GM19468 (cell line): ENCODE measurements at regions not wholly inside any gene's neighbourhood (a gene's known extent, or its start where the extent isn't known, plus 50 kb on each side); places are given as distances from the start of the nearest gene placed in this dataset.

Experiments used
- ATAC-seq: cut with Tn5 transposase; IDR thresholded peaks from one replicate; pipeline ENCODE4 v1.9.1; 2021; ENCODE audit warnings: mild to moderate bottlenecking, moderate library complexity, moderate number of reproducible peaks; ENCODE audit not compliant: unreplicated experiment; ENCODE audit errors: extremely low read depth

DNA sequence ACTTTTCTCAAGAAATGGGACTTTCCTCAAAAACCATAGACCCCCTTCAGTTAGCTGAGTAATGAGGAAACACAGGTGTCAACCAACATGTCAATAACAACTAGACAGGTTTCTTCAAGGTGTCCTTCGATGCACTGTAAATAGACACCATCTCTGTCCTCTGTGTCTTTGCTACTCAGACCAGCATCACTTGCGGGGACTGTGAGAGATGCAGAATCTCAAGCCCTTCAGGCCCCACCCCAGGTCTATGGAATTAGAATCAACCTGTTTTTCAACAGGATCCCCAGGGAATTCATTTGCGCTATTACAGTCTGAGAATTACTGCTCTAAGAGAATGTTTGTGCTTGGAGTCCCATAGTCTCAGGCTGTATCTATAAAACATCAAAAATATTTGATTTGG is 469.9 kb downstream of the COG6 start:
- no peak for ATAC-seq

DNA sequence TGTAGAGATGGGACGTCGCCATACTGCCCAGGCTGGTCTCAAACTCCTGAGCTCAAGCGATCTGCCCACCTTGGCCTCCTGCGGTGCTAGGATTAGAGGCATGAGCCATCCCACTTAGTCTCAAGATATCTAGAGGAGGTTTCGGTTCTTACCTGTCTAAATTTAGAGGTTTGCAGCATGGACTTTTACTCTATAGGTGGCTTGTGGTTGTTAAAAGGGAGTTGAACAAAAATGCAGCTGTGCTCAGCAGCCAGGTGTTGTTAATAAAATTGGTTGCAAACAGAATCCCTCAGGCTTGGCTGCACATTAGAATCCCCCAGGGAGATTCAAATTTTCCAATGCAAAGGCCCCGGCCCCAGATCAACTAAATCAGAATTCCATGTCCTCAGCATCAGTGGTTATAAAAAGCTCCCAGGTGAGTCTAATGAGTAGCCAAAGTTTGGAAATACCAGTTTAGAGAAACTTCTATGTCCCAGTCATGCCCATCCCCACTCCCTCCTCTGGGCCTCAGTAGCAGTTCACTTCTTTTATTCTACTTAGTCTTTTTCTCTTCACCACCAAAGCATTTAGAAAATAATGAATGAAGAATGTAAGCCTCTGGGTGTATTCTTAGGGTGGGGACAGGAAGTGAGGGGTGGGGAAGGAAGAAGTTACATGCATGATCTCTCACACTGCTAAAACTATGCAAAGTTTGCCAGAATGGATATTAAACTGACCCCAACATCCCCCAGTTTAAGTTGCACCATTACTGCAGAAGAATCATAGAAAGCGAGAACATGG is 471.0 kb downstream of the COG6 start:
- no peak for ATAC-seq

DNA sequence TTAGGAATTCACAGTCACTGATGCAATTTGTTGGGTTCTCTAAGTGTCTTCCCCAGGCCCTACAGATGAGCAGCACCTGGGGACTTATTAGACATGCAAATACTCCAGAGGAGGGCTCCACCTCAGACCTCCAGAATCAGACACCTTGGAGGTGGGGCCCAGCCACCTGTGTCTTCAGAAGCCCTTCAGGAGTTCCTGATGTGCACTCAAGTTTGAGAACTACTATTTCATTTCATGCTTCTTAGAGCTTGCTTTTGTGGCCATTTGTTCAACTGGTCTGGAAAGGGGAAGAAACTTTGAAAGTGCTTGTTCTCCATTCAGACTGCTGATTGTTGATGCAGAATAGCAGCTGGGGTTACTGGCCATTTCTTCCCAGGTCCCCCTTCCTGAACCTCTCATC is 472.0 kb downstream of the COG6 start:
- ATAC-seq, result no peak

DNA sequence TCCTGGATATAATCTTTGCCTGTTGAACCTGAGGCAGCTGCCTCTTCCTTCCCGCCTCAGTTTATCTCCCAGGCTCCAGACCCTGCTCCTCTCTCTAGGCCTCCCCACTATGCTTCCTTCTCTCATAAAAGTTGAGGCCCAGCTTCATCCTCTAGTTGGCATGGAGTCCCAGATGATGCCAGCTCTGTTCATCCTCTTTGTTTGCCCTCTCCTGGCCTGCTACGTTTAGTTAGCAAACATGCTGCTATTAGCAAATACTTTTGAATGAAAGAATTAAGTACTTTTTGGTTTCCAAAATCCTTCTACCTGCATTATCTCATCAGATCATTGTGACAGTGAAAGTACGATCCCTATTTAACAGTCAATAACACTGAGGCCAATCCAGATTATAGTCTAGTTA is 472.5 kb downstream of the COG6 start:
- ATAC-seq, result no peak

DNA sequence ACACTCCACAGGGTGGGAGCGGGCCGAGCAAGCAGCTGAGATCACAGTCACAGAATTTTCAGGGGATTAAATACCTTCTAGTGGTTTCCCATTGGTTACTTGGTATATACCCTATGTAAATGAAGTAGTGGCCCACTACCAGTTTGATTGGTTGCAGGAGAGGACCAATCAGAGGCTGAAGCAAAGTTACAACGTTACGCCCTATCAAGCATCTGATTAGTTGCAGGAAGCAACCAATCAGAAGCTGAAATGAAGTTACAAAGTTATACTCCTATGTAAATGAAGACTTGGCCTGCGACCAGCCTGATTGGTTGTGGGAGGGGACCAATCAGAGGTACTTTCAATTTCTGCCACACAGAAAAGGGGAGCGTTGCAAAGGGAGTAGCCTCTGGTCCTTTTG is 474.0 kb downstream of the COG6 start:
- ATAC-seq, result no peak

DNA sequence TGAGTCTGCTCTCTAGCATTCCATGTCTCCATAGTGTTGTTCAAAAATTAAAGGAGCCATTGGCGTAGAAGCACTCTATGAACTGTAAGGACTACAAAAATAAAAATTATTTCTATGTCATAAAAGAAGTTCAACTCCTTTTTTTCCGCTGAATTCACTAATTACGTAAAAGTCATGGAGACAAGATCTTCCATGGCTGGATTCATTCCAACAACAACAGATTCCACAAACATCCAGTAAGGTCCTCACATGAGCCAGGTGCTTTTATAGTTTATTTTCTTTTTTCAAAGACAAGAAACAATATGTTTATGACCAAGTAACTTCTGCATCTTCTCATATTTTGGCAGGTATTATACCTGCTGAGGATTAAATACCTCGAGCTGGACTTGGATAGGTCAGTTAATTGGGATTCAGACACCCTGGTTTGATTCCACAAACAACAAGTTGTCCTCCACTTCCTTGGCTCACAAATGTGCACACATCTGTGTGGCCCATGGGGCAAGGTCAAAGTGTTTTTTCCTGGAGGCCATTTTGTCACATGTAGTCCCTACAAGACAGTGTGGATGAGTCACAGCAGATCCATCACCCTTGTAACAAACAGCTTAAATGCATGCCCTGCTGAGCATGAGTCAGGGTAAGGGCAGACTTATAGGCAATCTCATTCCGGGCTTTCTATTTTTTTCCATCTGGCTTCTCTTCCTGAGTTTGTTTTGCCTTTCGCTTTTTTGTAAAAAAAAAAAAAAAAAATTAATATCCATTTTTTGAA is 475.6 kb downstream of the COG6 start:
- no peak for ATAC-seq

DNA sequence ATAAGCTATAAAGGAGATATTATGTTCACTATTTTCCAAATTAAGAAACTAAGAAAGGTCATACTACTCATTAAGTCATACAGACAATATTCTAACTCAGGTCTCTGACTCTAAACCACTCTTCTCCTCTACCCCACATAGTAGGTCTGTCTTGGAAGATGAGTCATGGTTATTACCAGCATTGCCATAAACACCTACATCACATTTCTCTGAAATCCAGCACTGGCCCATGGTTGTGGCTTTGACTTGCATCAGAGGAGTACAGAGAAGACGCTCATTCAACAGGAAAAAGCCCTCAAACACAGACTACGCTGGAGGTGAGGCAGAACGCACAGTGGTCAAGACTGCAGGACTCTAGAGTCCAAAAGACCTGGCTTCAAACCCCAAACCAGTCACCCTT is 476.8 kb downstream of the COG6 start:
- ATAC-seq, result no peak

DNA sequence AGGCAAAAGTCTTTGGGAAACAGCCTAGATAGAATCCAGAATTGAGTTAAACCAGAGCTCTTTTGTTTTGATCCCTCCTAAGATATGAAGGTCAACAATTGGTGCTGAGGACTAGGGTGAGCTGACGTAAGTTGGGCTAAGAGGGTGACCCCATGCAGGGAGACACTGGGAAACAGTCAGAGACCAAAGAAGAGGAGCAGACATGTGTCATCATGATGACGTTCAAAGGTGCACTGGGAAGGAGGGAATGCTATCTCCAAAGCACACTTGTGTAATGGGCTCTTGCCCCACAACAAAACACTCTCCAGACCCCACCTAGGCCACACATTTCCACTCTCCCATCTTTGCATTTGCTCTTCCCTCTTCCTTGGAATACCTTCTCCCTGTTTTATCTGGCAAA is 481.4 kb downstream of the COG6 start:
- no peak for ATAC-seq

DNA sequence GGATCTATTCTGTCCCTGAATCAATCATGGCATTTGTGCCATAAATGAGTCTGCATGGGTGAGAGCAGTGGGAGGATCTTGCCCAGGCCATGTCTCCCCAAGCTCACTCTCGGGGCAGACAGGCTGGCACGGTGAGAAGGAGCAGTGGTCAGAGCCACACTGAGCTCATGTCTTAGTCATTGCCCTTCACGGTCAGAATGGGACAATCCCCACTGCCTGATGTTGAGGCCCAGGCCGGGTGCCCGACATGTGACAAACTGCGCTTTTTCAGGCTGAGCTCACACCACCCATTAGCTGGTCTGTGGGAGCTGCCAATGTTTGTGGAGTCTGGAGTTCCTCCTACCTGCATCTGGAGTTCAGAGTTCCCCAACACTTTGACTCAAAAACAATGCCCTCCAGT is 481.9 kb downstream of the COG6 start:
- no peak for ATAC-seq

DNA sequence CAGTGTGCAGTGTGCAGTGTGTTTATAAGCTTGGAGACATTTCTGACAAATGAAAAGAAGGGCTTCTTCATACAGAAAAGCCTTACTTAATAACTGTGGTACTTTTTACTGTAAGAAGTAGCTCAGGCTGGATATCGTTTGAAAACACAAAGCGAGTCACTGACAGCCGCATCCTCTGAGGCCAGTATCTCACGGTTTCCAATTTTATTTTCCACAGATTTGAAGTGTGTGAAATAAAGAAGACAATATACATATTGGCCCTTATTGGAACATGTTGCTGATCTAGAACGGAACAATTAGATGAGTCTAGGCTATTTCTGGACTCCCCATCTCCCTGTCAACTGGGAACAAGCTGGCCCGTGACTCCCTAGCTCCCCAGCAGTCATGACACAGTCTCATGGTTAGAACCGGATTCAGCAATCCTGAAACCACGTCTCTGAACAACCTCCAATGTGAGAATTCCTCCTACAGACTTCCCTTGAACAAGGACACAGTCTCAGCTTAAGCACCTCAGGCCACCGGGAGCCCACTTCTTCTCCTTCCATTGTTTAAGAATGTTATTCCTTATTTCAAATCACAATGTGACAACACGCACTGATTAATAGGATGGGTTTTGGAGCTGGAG is 484.5 kb downstream of the COG6 start:
- ATAC-seq, result no peak

DNA sequence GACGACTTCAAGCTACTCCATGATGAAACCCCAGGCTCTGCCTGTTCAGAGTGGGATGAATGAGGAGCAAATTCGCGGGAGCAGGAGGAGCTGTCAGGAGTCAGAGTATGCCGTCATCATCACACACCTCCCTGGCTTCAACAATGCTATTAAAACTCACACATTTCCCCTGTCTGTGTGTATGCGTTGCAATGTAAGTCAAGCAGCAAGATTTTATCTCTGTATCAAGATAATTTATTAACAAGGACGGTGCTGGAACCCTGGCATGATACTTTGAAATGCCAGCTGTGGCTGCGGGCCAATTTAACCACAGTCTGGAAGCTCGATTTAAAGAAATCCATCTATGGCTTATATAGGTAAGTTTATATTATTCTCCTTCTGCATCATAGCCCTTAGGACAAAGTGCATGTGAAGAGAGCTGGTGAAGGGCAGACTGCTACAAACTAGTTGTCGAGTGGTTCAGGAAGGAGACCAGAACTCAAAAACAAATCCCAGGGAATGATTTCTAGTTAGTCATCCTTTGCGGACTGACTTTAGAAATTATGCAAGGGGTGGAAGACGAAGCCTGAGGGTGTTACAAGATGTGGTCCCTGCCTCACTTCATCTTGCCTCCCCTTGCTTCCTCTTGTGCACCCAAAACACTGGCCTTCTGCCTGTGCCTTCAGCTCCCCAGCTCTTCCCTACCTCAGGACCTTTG is 486.5 kb downstream of the COG6 start:
- ATAC-seq, result no peak

DNA sequence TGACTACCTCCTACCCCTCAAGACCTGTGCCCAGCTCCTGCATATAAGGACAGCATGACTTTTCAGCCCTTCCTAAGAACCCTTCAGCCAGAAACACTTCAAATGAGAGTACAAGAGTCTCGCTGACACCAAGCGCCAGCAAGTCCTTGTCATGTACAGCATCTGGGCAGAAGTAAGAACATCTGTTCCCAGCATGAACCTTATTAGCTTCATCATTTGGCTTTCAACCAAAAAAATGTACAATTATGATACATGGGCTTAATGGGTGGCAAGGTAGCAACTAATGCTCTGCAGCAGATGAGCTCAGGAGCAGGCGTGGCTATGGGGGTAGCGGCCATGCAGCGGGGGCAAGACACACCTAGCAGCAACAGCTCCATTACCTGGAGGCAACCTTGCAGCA is 487.6 kb downstream of the COG6 start:
- ATAC-seq, result no peak

DNA sequence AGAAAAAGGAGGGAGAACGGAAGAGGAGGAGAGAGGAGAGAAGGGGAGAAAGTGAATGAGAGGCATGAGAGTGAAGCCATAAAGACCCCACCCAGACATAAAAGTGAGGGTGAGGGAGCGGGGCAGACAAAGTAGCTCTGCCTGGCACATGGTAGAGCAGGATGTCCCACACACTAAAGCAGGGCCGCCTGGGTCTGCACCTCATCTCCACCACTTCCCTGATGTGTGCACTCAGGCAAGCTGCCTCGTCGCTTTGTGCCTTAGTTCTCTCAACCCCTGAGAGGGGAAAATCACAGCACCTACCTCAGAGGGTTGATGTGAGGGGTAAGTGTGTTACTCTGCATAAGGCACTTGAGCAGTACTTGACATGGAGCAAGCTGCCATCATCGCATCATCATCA is 488.1 kb downstream of the COG6 start:
- no peak for ATAC-seq

DNA sequence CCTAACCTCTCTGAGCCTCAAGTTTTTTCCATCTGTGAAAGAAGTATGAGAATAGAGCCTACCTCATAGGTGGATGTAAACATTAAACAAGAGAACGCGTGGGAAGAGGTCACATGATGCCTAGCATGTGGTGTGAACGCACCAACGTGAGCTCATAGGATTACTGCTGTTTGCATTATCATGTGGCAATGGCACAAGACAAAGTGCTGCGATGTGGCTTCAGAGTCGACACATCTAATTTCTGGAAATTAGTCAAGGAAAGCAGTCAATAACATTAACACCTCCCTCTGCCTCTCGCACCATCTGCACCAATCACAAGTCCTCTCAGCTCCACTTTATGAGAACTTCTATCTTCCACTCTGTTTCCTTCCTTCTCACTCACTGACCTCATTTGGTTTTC is 489.7 kb downstream of the COG6 start:
- ATAC-seq, result no peak

DNA sequence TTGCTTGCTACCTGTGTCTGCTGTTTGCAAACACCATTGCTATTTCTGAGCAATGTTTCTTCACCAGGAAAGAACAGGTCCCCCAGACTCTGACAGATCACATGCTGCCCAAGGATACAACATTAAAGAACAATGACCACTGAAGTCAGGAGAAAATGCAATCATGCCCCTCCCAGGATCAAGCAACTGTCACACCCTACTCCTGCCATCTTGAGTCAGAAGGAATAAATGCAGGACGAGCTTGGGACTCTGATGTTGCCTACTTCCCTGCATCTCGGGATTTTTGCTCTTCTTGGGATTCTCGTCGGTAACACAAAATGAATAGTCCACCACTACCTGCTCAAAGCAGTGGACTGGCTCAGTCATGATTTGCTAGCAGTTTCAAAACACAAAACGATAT is 490.6 kb downstream of the COG6 start:
- no peak for ATAC-seq

DNA sequence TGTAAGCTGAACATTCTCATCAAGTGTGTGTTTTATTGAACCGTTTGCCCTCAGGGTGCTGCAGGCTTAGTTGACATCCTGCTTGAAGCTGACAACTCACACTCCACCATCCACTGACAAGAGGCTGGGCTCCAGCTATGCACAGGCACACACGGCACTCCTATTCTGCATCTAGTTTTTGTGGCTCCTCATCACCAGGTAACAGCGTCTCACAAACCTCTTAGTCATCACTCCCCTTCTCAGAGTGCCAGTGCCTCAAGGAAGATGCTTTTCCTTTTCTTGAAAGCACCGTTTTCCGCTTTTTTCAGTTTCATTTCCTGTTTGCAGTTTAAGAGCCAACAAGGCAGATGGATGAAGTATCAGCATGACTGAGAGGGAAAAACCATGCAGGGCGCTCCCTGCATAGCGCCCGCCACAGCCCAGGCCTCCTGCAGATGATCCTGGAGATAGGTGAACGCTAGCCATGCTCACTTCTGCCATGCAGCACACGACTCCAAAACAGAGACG is 491.2 kb downstream of the COG6 start:
- ATAC-seq, result no peak

DNA sequence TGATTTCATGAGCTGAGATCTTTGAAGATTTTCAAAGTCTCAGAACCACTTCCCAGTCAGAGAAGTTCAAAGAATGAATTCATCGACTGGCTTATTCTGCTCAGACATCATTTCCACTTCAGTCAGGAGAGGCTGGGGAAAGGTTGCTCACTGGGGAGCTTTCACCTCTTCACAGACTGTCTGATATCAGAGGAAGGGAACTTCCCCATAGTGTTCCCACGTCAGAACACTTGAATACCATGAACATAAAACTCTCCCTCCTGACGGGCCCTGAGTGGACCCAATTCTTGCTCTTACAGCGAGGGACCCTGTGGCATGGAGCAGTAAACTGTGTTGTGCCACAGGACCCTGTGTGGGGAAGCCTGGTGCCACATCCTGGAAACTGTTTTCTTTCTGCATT is 492.6 kb downstream of the COG6 start:
- ATAC-seq, result no peak

DNA sequence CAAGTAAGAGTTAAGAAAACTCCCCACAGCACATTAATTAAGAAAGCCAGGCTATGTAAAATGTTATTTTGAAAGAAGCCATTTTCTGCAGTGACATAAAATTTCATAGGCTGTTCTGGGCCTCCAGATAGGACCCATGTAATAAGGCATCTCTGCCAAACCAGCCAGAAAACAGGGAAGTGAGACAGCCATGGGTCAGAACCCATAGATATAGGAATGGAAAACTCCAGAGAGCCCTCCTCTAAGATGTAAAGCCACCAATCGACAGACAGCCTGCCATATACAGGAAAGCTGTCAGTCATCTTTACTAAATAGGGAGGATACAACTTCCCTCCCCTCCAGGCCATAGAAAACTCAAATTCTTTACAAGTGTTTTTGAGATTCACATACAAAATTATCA is 493.3 kb downstream of the COG6 start:
- ATAC-seq, result no peak

DNA sequence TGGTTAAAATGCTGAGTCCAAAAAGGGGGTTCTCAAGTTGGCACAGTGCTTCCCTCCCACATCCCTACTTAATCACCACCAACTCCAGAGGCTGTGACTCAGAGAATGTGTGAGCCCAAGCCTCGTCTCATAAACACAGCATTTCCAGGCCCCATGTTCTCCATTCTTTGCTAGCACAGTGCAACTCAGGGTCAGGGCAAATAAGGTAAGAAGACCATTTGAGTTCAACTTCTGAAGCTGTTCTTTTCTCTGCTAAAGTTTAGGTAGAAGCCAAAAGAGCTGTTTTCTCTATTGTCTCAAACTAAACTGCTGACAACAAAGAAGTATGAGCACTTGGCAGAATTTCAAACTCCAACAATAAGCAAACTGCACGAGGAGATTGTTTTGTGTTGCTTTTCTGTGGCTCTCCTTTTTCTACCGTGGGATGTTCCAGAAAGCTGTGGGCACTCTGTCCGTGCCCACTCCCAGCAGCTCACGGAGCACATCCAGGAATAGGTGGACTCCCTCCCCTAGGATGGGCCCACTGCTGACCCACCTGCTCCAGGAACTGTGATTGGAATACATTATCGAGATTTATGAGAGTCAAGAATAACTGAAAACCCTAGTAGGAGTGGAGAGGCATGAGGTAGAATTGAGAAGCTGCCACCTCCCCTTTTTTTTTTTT is 494.3 kb downstream of the COG6 start:
- no peak for ATAC-seq

DNA sequence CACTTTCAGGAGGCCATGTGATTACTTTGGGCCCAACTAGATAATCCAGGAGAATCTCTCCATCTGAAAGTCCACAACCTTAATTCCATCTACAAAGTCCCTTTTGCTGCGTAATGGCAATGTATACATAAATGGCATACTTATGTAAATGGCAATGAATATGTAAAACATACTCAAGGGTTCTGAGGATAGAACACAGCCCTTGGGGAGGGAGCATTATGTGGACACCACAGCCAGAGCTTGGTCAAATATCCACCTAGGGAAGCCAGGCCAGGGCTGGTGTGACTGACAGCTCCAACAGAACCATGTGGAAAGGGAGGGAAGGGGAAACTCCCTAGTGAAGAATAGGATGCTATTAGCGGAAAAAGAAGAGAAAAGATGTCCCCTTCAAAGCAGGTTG is 496.2 kb downstream of the COG6 start:
- ATAC-seq, result no peak
